OCI-LY1 (cell line): ENCODE measurements at regions not wholly inside any gene's neighbourhood (a gene's known extent, or its start where the extent isn't known, plus 50 kb on each side); places are given as distances from the start of the nearest gene placed in this dataset.

Source experiments
- EZH2 ChIP-seq: fragments of 200-600 bp; sonication (generic), shearing (Covaris generic); IDR thresholded peaks from 2 replicates; pipeline ENCODE4 v1.8.0; 2017; ENCODE audit warnings: borderline replicate concordance, mixed run types, mild to moderate bottlenecking, antibody characterized with exemption, low read length, moderate library complexity, mixed read lengths
- TF ChIP-seq, protein P1 (sequence below): fragments of 200-600 bp; sonication (generic), shearing (Covaris generic); IDR thresholded peaks from 2 replicates; pipeline ENCODE4 v1.5.1; 2017; ENCODE audit warnings: mild to moderate bottlenecking, antibody characterized with exemption, low read length, moderate library complexity, mixed read lengths

DNA sequence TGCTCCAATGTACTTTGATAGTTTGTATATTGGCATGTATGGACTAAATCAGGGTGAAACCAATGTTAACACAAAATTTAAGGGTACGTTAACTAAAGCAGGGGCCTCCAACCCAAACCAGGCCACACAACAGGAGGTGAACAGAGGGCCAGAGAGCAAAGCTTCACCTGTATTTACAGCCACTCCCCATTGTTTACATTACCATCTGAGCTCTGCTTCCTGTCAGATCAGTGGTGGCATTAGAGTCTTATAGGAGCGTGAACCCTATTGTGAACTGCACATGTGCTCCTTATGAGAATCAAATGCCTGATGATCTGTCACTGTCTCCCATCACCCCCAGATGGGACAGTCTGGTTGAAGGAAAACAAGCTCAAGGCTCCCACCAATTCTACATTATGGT lies 62.0 kb upstream of the SCIN start:
- TF ChIP-seq, protein P1, sequence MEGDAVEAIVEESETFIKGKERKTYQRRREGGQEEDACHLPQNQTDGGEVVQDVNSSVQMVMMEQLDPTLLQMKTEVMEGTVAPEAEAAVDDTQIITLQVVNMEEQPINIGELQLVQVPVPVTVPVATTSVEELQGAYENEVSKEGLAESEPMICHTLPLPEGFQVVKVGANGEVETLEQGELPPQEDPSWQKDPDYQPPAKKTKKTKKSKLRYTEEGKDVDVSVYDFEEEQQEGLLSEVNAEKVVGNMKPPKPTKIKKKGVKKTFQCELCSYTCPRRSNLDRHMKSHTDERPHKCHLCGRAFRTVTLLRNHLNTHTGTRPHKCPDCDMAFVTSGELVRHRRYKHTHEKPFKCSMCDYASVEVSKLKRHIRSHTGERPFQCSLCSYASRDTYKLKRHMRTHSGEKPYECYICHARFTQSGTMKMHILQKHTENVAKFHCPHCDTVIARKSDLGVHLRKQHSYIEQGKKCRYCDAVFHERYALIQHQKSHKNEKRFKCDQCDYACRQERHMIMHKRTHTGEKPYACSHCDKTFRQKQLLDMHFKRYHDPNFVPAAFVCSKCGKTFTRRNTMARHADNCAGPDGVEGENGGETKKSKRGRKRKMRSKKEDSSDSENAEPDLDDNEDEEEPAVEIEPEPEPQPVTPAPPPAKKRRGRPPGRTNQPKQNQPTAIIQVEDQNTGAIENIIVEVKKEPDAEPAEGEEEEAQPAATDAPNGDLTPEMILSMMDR, result no peak
- TF ChIP-seq EZH2, result no peak
